CD14-positive monocyte (primary cell): ENCODE measurements at regions not wholly inside any gene's neighbourhood (a gene's known extent, or its start where the extent isn't known, plus 50 kb on each side); places are given as distances from the start of the nearest gene placed in this dataset.

Source experiments
- DNase-seq, 3 donors: peaks; one replicate each; pipeline ENCODE4 v3.0.0-alpha.2; 2011 to 2022
- H2AFZ ChIP-seq: 2 replicates; pipeline ENCODE4 v1.6.0; 2012; ENCODE audit warnings: mild to moderate bottlenecking, low read depth, low read length, inconsistent platforms; ENCODE audit not compliant: insufficient read depth, poor library complexity, severe bottlenecking
- H3K27ac ChIP-seq, 2 donors: 1 replicate in 1 of 2; 2 replicates in 1 of 2; pipeline ENCODE4 v1.5.1; 2012 to 2013; ENCODE audit warnings: low read length in 2 of 2, control low read depth in 1 of 2, inconsistent platforms in 1 of 2, low read depth in 1 of 2, mild to moderate bottlenecking in 1 of 2
- H3K27me3 ChIP-seq, 2 donors: one replicate each; pipeline versions ENCODE4 v1.6.0 to v1.6.1; 2011 to 2013; ENCODE audit warnings: low read length in 2 of 2; ENCODE audit not compliant: control insufficient read depth in 2 of 2, insufficient read depth in 2 of 2
- H3K36me3 ChIP-seq, 2 donors: replicated peaks in 1 of 2; 1 replicate in 1 of 2; 2 replicates in 1 of 2; pipeline versions ENCODE4 v1.5.1 to v1.6.1; 2012 to 2013; ENCODE audit warnings: low read length in 2 of 2, control low read depth in 1 of 2, inconsistent platforms in 1 of 2, mild to moderate bottlenecking in 1 of 2; ENCODE audit not compliant: insufficient read depth in 2 of 2, control insufficient read depth in 1 of 2
- H3K4me1 ChIP-seq, 2 donors: 1 replicate in 1 of 2; 2 replicates in 1 of 2; pipeline versions ENCODE4 v1.5.1 to v1.6.1; 2012 to 2013; ENCODE audit warnings: low read length in 2 of 2, control low read depth in 1 of 2, inconsistent platforms in 1 of 2, mild to moderate bottlenecking in 1 of 2, moderate library complexity in 1 of 2; ENCODE audit not compliant: insufficient read depth in 2 of 2, control insufficient read depth in 1 of 2
- H3K4me2 ChIP-seq: replicated peaks from 2 replicates; pipeline ENCODE3; 2012; ENCODE audit warnings: low read length, moderate library complexity, mild to moderate bottlenecking; ENCODE audit not compliant: poor library complexity, severe bottlenecking; ENCODE audit errors: extremely low read depth
- H3K4me3 ChIP-seq, 3 experiments: fragments of 200-600 bp in 1 of 3; sonication (generic) in 1 of 3; replicated peaks in 1 of 3; 1 replicate in 2 of 3; 2 replicates in 1 of 3; pipeline ENCODE4 v1.5.1; 2011 to 2013; ENCODE audit warnings: low read length in 3 of 3, mild to moderate bottlenecking in 3 of 3, control low read depth in 2 of 3, low read depth in 2 of 3, inconsistent platforms in 1 of 3, moderate library complexity in 1 of 3
- H3K79me2 ChIP-seq: 2 replicates; pipeline ENCODE4 v1.6.0; 2012; ENCODE audit warnings: mild to moderate bottlenecking, control low read depth, inconsistent platforms, low read length, moderate library complexity; ENCODE audit not compliant: insufficient read depth
- H3K9ac ChIP-seq: 2 replicates; pipeline ENCODE4 v1.6.0; 2017; ENCODE audit warnings: low read length, mild to moderate bottlenecking; ENCODE audit not compliant: insufficient read depth, poor library complexity, severe bottlenecking
- H3K9me3 ChIP-seq, 2 donors: replicated peaks in 1 of 2; 1 replicate in 1 of 2; 2 replicates in 1 of 2; pipeline versions ENCODE4 v1.5.1 to v1.6.1; 2012 to 2013; ENCODE audit warnings: low read length in 2 of 2, control low read depth in 1 of 2; ENCODE audit not compliant: control insufficient read depth in 1 of 2, insufficient read depth in 1 of 2
- H4K20me1 ChIP-seq: 2 replicates; pipeline ENCODE4 v1.6.0; 2012; ENCODE audit warnings: mild to moderate bottlenecking, low read length, control low read depth, moderate library complexity; ENCODE audit not compliant: insufficient read depth
- H3K27ac Mint-ChIP-seq, 7 donors: one replicate each; pipeline ENCODE4 v1.8.0; 2020; ENCODE audit warnings: mild to moderate bottlenecking in 7 of 7, mixed read lengths in 7 of 7, moderate library complexity in 6 of 7, inconsistent platforms in 2 of 7
- H3K27me3 Mint-ChIP-seq, 3 donors: one replicate each; pipeline ENCODE4 v1.8.0; 2021 to 2022; ENCODE audit warnings: low read depth in 3 of 3, mild to moderate bottlenecking in 3 of 3, mixed read lengths in 3 of 3, moderate library complexity in 3 of 3, inconsistent platforms in 1 of 3
- H3K36me3 Mint-ChIP-seq, 2 donors: one replicate each; pipeline ENCODE4 v1.8.0; 2020; ENCODE audit warnings: mixed read lengths in 2 of 2, inconsistent platforms in 1 of 2, mild to moderate bottlenecking in 1 of 2
- H3K4me1 Mint-ChIP-seq: one replicate; pipeline ENCODE4 v1.8.0; 2020; ENCODE audit warnings: mild to moderate bottlenecking, mixed read lengths
- H3K4me3 Mint-ChIP-seq, 2 donors: one replicate each; pipeline ENCODE4 v1.8.0; 2020; ENCODE audit warnings: mild to moderate bottlenecking in 2 of 2, mixed read lengths in 2 of 2, moderate library complexity in 1 of 2
- H3K9me3 Mint-ChIP-seq, 7 donors: one replicate each; pipeline ENCODE4 v1.8.0; 2020 to 2022; ENCODE audit warnings: mixed read lengths in 7 of 7, mild to moderate bottlenecking in 6 of 7, moderate library complexity in 6 of 7, inconsistent platforms in 2 of 7
- WGBS: methylation state at CpG from one replicate; pipeline ENCODE4 v1.1.5; 2013; ENCODE audit warnings: missing lambda C conversion rate; ENCODE audit not compliant: insufficient coverage; 5-methylcytosine and 5-hydroxymethylcytosine counted together
- intact Hi-C, 2 donors: fragments of 100-400 bp; cut with micrococcal nuclease; formaldehyde crosslinking; loops; one replicate each; pipeline versions ENCODE4 v1.15.0 to v1.15.1; 2023
- TF ChIP-seq, protein P1 (sequence below): fragments of 200-600 bp; IDR thresholded peaks from one replicate; pipeline ENCODE4 v1.8.0; 2022; ENCODE audit warnings: antibody characterized with exemption, mild to moderate bottlenecking

DNA sequence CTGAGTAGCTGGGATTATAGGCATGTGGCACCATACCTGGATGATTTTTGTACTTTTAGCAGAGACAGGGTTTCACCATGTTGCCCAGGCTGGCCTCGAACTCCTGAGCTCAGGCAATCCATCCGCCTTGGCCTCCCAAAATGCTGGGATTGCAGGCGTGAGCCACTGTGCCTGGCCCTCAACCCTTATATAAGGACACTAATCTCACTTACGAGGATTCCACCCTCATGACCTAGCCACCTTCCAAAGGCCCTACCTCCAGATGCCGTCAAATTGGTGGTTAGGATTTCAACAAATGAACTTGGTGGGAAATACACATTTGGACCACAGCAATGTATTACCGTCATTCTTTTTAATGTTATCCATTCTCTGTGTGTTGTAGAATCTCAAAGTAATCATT lies 61.0 kb downstream of the ING1 start:
- peaks cover 0 to 3% of the 10 kb centered on the region in 2 donors for H3K27me3 ChIP-seq
- H3K79me2 ChIP-seq, result no peaks in the 10 kb centered on the region
- no peaks in the 10 kb centered on the region for H3K9me3 ChIP-seq
- no peaks in the 10 kb centered on the region for H3K4me1 ChIP-seq
- no peak overlapping the region for H2AFZ ChIP-seq
- H3K36me3 Mint-ChIP-seq, result no peaks in the 10 kb centered on the region
- no peak overlapping the region for H3K4me3 Mint-ChIP-seq
- no peak overlapping the region for H3K4me3 ChIP-seq
- no peak overlapping the region for H3K27ac ChIP-seq
- no peak for DNase-seq
- no peak overlapping the region for H3K27ac Mint-ChIP-seq
- H3K36me3 ChIP-seq, result no peaks in the 10 kb centered on the region
- intact Hi-C loops, result no loop called here
- no peaks in the 10 kb centered on the region for H3K4me1 Mint-ChIP-seq
- no peak overlapping the region for H3K9ac ChIP-seq
- no peak overlapping the region for H3K4me2 ChIP-seq
- 97% methylated on average over 3 of the region's 6 CpGs for WGBS
- TF ChIP-seq, protein P1, sequence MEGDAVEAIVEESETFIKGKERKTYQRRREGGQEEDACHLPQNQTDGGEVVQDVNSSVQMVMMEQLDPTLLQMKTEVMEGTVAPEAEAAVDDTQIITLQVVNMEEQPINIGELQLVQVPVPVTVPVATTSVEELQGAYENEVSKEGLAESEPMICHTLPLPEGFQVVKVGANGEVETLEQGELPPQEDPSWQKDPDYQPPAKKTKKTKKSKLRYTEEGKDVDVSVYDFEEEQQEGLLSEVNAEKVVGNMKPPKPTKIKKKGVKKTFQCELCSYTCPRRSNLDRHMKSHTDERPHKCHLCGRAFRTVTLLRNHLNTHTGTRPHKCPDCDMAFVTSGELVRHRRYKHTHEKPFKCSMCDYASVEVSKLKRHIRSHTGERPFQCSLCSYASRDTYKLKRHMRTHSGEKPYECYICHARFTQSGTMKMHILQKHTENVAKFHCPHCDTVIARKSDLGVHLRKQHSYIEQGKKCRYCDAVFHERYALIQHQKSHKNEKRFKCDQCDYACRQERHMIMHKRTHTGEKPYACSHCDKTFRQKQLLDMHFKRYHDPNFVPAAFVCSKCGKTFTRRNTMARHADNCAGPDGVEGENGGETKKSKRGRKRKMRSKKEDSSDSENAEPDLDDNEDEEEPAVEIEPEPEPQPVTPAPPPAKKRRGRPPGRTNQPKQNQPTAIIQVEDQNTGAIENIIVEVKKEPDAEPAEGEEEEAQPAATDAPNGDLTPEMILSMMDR, result no peak
- peaks cover 0 to 5% (median 0%) of the 10 kb centered on the region in 7 donors for H3K9me3 Mint-ChIP-seq
- peaks cover 9 to 17% (median 10%) of the 10 kb centered on the region in 3 donors for H3K27me3 Mint-ChIP-seq
- no peaks in the 10 kb centered on the region for H4K20me1 ChIP-seq

DNA sequence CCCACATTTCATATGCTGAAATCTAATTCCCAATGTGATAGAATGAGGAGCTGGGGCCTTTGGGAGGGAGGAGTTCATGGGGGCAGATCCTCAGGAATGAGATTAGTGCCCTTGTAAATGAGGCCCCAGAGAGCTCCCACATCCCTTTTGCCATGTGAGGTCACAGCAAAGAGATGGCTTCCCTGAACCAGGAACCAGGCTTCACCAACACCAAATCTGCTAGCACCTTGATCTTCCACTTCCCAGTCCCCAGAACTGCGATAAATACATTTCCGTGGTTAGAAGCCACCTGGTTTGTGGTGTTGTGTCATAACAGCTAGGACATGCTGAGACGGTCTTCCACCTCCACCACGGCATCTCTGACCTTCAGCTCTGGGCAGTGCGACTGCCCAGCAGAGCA lies 62.1 kb downstream of the ING1 start:
- Histone ChIP-seq H3K9me3 (no peaks in the 10 kb centered on the region), H2AFZ (no peak overlapping the region), H4K20me1 (no peaks in the 10 kb centered on the region), H3K4me3 (no peak overlapping the region), H3K27me3 (peaks cover 0 to 3% of the 10 kb centered on the region in 2 donors), H3K36me3 (no peaks in the 10 kb centered on the region), H3K79me2 (no peaks in the 10 kb centered on the region), H3K4me1 (no peaks in the 10 kb centered on the region), H3K27ac (no peak overlapping the region), H3K4me2 (no peak overlapping the region), H3K9ac (no peak overlapping the region)
- Mint-ChIP-seq H3K27me3 (peaks cover 9 to 13% (median 10%) of the 10 kb centered on the region in 3 donors), H3K4me3 (no peak overlapping the region), H3K9me3 (peaks cover 0 to 6% (median 2%) of the 10 kb centered on the region in 7 donors), H3K36me3 (no peaks in the 10 kb centered on the region), H3K4me1 (no peaks in the 10 kb centered on the region), H3K27ac (no peak overlapping the region)
- WGBS, result no CpG with 5 or more reads among the region's 5 CpGs
- no peak for DNase-seq
- intact Hi-C loops, result no loop called here
- TF ChIP-seq, protein P1, result no peak
